ENCODE measurements at regions not wholly inside any gene's neighbourhood (a gene's known extent, or its start where the extent isn't known, plus 50 kb on each side); places are given as distances from the start of the nearest gene placed in this dataset.

DNA sequence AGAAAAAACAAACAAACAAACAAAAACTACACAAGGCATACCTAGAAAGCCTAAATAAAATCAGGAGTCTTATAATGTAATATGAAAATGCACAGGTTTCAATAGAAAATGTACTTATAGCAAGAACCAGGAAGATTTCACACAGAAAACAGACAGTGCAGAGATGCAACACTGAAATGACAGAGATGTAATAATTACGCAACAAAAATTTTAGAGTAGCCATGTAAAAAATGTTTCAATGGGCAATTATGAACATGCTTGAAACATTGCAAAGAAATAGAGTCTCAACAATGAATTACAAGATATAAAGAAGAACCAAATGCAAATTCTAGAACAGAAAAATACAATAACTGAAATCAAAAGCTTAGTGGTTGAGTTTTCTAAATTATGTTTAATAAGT, 405.9 kb downstream of the PLK2 start:
- no peaks in the 10 kb centered on the region for H3K27me3 Mint-ChIP-seq (ENCODE audit: unreplicated experiment)
- no peaks in the 10 kb centered on the region for H3K36me3 Mint-ChIP-seq (ENCODE audit: unreplicated experiment)
- H3K4me3 Mint-ChIP-seq (ENCODE audit: unreplicated experiment) = no peak overlapping the region
- TF ChIP-seq, protein P1, sequence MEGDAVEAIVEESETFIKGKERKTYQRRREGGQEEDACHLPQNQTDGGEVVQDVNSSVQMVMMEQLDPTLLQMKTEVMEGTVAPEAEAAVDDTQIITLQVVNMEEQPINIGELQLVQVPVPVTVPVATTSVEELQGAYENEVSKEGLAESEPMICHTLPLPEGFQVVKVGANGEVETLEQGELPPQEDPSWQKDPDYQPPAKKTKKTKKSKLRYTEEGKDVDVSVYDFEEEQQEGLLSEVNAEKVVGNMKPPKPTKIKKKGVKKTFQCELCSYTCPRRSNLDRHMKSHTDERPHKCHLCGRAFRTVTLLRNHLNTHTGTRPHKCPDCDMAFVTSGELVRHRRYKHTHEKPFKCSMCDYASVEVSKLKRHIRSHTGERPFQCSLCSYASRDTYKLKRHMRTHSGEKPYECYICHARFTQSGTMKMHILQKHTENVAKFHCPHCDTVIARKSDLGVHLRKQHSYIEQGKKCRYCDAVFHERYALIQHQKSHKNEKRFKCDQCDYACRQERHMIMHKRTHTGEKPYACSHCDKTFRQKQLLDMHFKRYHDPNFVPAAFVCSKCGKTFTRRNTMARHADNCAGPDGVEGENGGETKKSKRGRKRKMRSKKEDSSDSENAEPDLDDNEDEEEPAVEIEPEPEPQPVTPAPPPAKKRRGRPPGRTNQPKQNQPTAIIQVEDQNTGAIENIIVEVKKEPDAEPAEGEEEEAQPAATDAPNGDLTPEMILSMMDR (IDR thresholded peaks at IDR 0.05; ENCODE audit: partially characterized antibody, unreplicated experiment) = no peak
- H3K9me3 Mint-ChIP-seq (ENCODE audit: unreplicated experiment) = peaks cover 2% of the 10 kb centered on the region
- no peak overlapping the region for H3K27ac Mint-ChIP-seq (ENCODE audit: unreplicated experiment)
- DNase-seq = no peak
- H3K4me1 Mint-ChIP-seq (ENCODE audit: low read depth, unreplicated experiment) = no peaks in the 10 kb centered on the region

DNA sequence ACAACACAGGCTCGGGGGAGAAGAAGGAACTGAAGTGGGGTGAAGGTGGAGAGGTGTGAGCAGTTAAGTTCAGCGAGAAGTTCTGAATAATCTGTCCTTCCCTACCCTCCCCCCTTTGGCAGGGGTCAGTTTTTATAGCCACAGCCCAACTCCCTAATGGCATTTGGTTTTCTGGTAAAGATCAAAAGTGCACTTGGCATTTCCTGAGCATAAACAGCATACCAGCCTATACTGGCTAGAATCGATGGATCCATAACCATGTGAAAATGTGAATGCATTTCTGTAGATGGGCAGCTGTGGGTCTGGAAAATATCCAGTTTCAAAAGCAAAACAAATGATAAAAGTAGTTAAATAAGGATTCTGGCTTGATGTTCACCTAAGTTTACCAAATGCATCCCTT, 410.9 kb downstream of the PLK2 start:
- H3K27ac Mint-ChIP-seq (ENCODE audit: unreplicated experiment) = no peak overlapping the region
- no peaks in the 10 kb centered on the region for H3K27me3 Mint-ChIP-seq (ENCODE audit: unreplicated experiment)
- TF ChIP-seq, protein P1 (IDR thresholded peaks at IDR 0.05; ENCODE audit: partially characterized antibody, unreplicated experiment) = no peak
- H3K36me3 Mint-ChIP-seq (ENCODE audit: unreplicated experiment) = no peaks in the 10 kb centered on the region
- no peak for DNase-seq
- H3K4me3 Mint-ChIP-seq (ENCODE audit: unreplicated experiment) = no peak overlapping the region
- no peaks in the 10 kb centered on the region for H3K9me3 Mint-ChIP-seq (ENCODE audit: unreplicated experiment)
- H3K4me1 Mint-ChIP-seq (ENCODE audit: low read depth, unreplicated experiment) = no peaks in the 10 kb centered on the region

DNA sequence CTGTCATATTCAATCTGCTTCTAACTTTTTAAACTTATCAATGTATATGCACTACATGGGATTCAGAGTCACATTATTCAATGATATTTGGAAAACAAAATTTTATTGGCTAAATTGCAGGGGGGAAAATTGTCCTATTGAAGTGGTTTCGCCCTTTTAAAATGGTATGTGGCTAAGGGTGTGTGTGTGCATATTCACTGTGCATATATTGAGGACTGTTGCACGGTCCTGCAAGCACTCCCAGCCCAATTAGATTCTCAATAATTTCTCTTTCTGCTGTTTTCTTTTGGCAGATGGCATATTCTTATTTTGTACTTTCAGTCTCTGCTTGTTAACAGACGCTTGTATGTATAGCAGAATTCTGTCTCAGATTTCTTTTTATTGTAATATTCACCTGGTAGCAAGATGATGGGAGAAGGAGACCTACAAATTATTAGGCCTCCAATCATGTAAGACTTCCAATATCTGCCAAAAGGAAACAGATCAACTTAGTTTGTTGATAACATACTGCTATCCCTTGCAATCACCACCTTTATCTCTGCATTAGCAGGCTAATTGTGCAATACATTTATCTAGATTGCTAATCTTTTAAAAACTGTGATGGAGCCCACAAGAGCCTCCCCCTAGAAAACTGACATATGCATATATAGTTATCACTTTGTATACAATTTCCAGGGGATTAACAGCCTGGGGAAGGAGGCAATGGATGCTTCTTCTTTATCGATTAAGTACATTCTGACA, 411.5 kb downstream of the PLK2 start:
- TF ChIP-seq, protein P1 (IDR thresholded peaks at IDR 0.05; ENCODE audit: partially characterized antibody, unreplicated experiment) = no peak
- Mint-ChIP-seq H3K4me3 (ENCODE audit: unreplicated experiment) (no peak overlapping the region), H3K36me3 (ENCODE audit: unreplicated experiment) (no peaks in the 10 kb centered on the region), H3K4me1 (ENCODE audit: low read depth, unreplicated experiment) (no peaks in the 10 kb centered on the region), H3K9me3 (ENCODE audit: unreplicated experiment) (no peaks in the 10 kb centered on the region), H3K27me3 (ENCODE audit: unreplicated experiment) (no peaks in the 10 kb centered on the region), H3K27ac (ENCODE audit: unreplicated experiment) (no peak overlapping the region)
- no peak for DNase-seq

DNA sequence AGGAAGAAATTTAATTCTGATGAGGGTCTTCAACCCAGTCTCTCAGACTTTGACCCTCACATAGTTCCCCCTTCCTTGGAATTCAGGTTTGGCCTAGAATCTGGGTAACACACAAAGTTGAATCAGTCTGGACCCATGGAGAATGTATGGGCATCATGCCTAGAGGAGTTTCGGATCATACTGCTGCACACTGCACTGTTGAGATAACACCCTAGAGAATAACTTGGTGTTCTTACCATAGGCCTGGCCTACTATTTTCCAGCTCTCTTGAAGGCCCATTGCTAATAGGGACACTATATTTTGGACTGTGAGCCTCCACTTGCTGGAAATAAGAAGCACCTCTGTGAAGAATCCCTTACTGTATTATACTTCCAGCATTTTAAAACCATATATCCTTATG, 413.5 kb downstream of the PLK2 start:
- H3K27me3 Mint-ChIP-seq (ENCODE audit: unreplicated experiment) = no peaks in the 10 kb centered on the region
- no peak for DNase-seq
- no peak overlapping the region for H3K27ac Mint-ChIP-seq (ENCODE audit: unreplicated experiment)
- TF ChIP-seq, protein P1 (IDR thresholded peaks at IDR 0.05; ENCODE audit: partially characterized antibody, unreplicated experiment) = no peak
- H3K9me3 Mint-ChIP-seq (ENCODE audit: unreplicated experiment) = no peaks in the 10 kb centered on the region
- no peaks in the 10 kb centered on the region for H3K36me3 Mint-ChIP-seq (ENCODE audit: unreplicated experiment)
- no peak overlapping the region for H3K4me3 Mint-ChIP-seq (ENCODE audit: unreplicated experiment)
- H3K4me1 Mint-ChIP-seq (ENCODE audit: low read depth, unreplicated experiment) = no peaks in the 10 kb centered on the region

DNA sequence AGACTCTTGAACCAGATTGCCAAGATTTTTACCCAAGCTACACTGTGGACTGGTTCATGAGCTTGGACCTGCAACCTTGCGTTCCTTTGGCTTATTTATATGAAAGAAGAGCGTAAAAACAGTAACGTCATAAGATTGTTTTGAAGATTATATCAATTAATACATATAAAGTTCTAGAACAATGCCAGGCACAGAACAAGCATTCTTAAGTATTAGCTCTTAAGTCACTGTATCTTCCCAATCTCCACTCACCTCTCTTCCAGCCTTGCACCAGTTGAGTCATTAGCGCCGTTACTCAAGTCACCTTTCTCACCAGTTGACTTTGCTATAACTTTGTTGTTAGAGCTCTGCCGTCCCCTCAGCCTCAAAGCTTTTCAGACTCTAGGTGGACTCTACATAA, 415.7 kb downstream of the PLK2 start:
- no peak for DNase-seq
- H3K9me3 Mint-ChIP-seq (ENCODE audit: unreplicated experiment) = no peaks in the 10 kb centered on the region
- H3K27me3 Mint-ChIP-seq (ENCODE audit: unreplicated experiment) = no peaks in the 10 kb centered on the region
- TF ChIP-seq, protein P1 (IDR thresholded peaks at IDR 0.05; ENCODE audit: partially characterized antibody, unreplicated experiment) = no peak
- H3K36me3 Mint-ChIP-seq (ENCODE audit: unreplicated experiment) = no peaks in the 10 kb centered on the region
- no peak overlapping the region for H3K4me3 Mint-ChIP-seq (ENCODE audit: unreplicated experiment)
- no peak overlapping the region for H3K27ac Mint-ChIP-seq (ENCODE audit: unreplicated experiment)
- no peaks in the 10 kb centered on the region for H3K4me1 Mint-ChIP-seq (ENCODE audit: low read depth, unreplicated experiment)
